GM18907 (cell line): ENCODE measurements at regions not wholly inside any gene's neighbourhood (a gene's known extent, or its start where the extent isn't known, plus 50 kb on each side); places are given as distances from the start of the nearest gene placed in this dataset.
"Not testable (repeated sequence)": the region's sequence is repeated elsewhere in the genome, so short reads cannot be mapped to it uniquely, and the experiment has no call there.

ENCODE experiments used
- ATAC-seq: cut with Tn5 transposase; IDR thresholded peaks from one replicate; pipeline ENCODE4 v1.9.1; 2021; ENCODE audit warnings: mild to moderate bottlenecking, moderate library complexity; ENCODE audit not compliant: unreplicated experiment

GRCh38 chr6:76574746-76575145 lies 502.3 kb upstream of the IMPG1 start:
- ATAC-seq, result no peak

GRCh38 chr6:76565932-76566331 lies 493.5 kb upstream of the IMPG1 start:
- ATAC-seq, result no peak

- not testable (repeated sequence) for ATAC-seq
These were observed 489.9 kb upstream of the IMPG1 start for GRCh38 chr6:76562371-76562770.

- not testable (repeated sequence) for ATAC-seq
These were observed 488.6 kb upstream of the IMPG1 start for GRCh38 chr6:76560851-76561755.

GRCh38 chr6:76553256-76553655 lies 480.8 kb upstream of the IMPG1 start:
- no peak for ATAC-seq

- no peak for ATAC-seq
These were observed 479.8 kb upstream of the IMPG1 start for GRCh38 chr6:76552268-76552667.

GRCh38 chr6:76533661-76534060 lies 461.2 kb upstream of the IMPG1 start:
- ATAC-seq, result no peak

GRCh38 chr6:76532647-76533046 lies 460.2 kb upstream of the IMPG1 start:
- ATAC-seq, result no peak

- ATAC-seq, result no peak
These were observed 446.0 kb upstream of the IMPG1 start for GRCh38 chr6:76518443-76518842.

- no peak for ATAC-seq
These were observed 444.5 kb upstream of the IMPG1 start for GRCh38 chr6:76516924-76517323.

- ATAC-seq, result no peak
These were observed 438.0 kb upstream of the IMPG1 start for GRCh38 chr6:76510489-76510888.

GRCh38 chr6:76509397-76509796 lies 436.9 kb upstream of the IMPG1 start:
- no peak for ATAC-seq

- ATAC-seq, result no peak
These were observed 434.3 kb upstream of the IMPG1 start for GRCh38 chr6:76506808-76507207.

GRCh38 chr6:76495909-76496308 lies 423.4 kb upstream of the IMPG1 start:
- ATAC-seq, result no peak

GRCh38 chr6:76491376-76491775 lies 418.9 kb upstream of the IMPG1 start:
- ATAC-seq, result not testable (repeated sequence)

GRCh38 chr6:76490456-76490855 lies 418.0 kb upstream of the IMPG1 start:
- ATAC-seq, result no peak

GRCh38 chr6:76481101-76481500 lies 408.6 kb upstream of the IMPG1 start:
- ATAC-seq, result no peak

GRCh38 chr6:76472858-76473257 lies 400.4 kb upstream of the IMPG1 start:
- ATAC-seq, result no peak

- ATAC-seq, result no peak
These were observed 393.8 kb upstream of the IMPG1 start for GRCh38 chr6:76466286-76466685.

- no peak for ATAC-seq
These were observed 392.9 kb upstream of the IMPG1 start for GRCh38 chr6:76465410-76465809.

- ATAC-seq, result no peak
These were observed 380.8 kb upstream of the IMPG1 start for GRCh38 chr6:76453270-76453669.

- no peak for ATAC-seq
These were observed 379.7 kb upstream of the IMPG1 start for GRCh38 chr6:76451926-76452709.
